OCI-LY7 (cell line): ENCODE measurements at regions not wholly inside any gene's neighbourhood (a gene's known extent, or its start where the extent isn't known, plus 50 kb on each side); places are given as distances from the start of the nearest gene placed in this dataset.

Experiments
- BruUV-seq: library from RNA; stranded (reverse); fragments of 400-500 nt; replicated peaks from 2 replicates; lab custom pipeline; 2021; lab: Mats Ljungman, UMichigan
- CTCF ChIA-PET: fragments of 300-600 bp; sonication (Branson Sonifier 250); formaldehyde crosslinking; loops from one replicate; lab custom pipeline; 2022; ENCODE audit warnings: antibody characterized with exemption; ENCODE audit not compliant: unreplicated experiment; lab: Charles Lee
- POLR2A ChIA-PET: fragments of 300-600 bp; sonication (Branson Sonifier 250); formaldehyde crosslinking; loops from one replicate; lab custom pipeline; 2022; ENCODE audit warnings: antibody characterized with exemption; lab: Charles Lee
- DNase-seq: peaks from one replicate; pipeline ENCODE4 v3.0.0-alpha.2; 2015; ENCODE audit warnings: low spot score
- H2AFZ ChIP-seq: fragments of 200-600 bp; sonication (generic), shearing (Covaris generic); 2 replicates; pipeline ENCODE4 v1.6.1; 2014; ENCODE audit warnings: mild to moderate bottlenecking, antibody characterized with exemption, low read length, moderate library complexity
- H3K27ac ChIP-seq: fragments of 200-600 bp; sonication (generic); 2 replicates; pipeline ENCODE4 v1.5.1; 2014; ENCODE audit warnings: mixed run types, low read depth, mild to moderate bottlenecking, moderate library complexity, low read length, inconsistent platforms; ENCODE audit not compliant: poor library complexity, severe bottlenecking
- H3K36me3 ChIP-seq: fragments of 200-600 bp; sonication (generic); 2 replicates; pipeline ENCODE4 v1.6.1; 2014; ENCODE audit warnings: mild to moderate bottlenecking, antibody characterized with exemption, low read length, moderate library complexity, mixed read lengths; ENCODE audit not compliant: insufficient read depth
- H3K4me1 ChIP-seq: fragments of 200-600 bp; sonication (generic); 2 replicates; pipeline ENCODE4 v1.5.1; 2014; ENCODE audit warnings: mild to moderate bottlenecking, low read length; ENCODE audit not compliant: insufficient read depth, poor library complexity, severe bottlenecking
- H3K4me2 ChIP-seq: fragments of 200-600 bp; sonication (generic); 2 replicates; pipeline ENCODE4 v1.6.1; 2014; ENCODE audit warnings: mild to moderate bottlenecking, low read length
- H3K4me3 ChIP-seq: fragments of 200-600 bp; sonication (generic); 2 replicates; pipeline ENCODE4 v1.5.1; 2014; ENCODE audit warnings: mild to moderate bottlenecking, low read depth, low read length; ENCODE audit not compliant: poor library complexity, severe bottlenecking
- H3K79me2 ChIP-seq: fragments of 200-600 bp; sonication (generic); 2 replicates; pipeline ENCODE4 v1.6.1; 2016; ENCODE audit warnings: low read depth, mild to moderate bottlenecking, low read length, moderate library complexity, mixed read lengths; ENCODE audit not compliant: insufficient read depth
- H3K9me2 ChIP-seq: fragments of 200-600 bp; sonication (generic); 2 replicates; pipeline ENCODE4 v1.6.1; 2016; ENCODE audit warnings: mild to moderate bottlenecking, low read length, mixed read lengths; ENCODE audit not compliant: insufficient read depth
- H3K9me3 ChIP-seq: fragments of 200-600 bp; sonication (generic); 2 replicates; pipeline ENCODE4 v1.6.1; 2014; ENCODE audit warnings: mild to moderate bottlenecking, mixed run types, low read length, mixed read lengths
- H4K20me1 ChIP-seq: fragments of 200-600 bp; sonication (generic); 2 replicates; pipeline ENCODE4 v1.6.1; 2014; ENCODE audit warnings: mild to moderate bottlenecking, antibody characterized with exemption, low read length, moderate library complexity, mixed read lengths; ENCODE audit not compliant: insufficient read depth
- EZH2phosphoT487 ChIP-seq: fragments of 200-600 bp; sonication (generic); IDR thresholded peaks from 2 replicates; pipeline ENCODE4 v1.6.1; 2018; ENCODE audit warnings: low read depth, borderline replicate concordance, mild to moderate bottlenecking, mixed run types, antibody characterized with exemption, low read length, moderate library complexity, mixed read lengths
- intact Hi-C: fragments of 100-400 bp; cut with micrococcal nuclease; formaldehyde crosslinking; loops from one replicate; pipeline ENCODE4 v1.10.0; 2022; ENCODE audit not compliant: unreplicated experiment
- TF ChIP-seq, protein P1 (sequence below): fragments of 200-600 bp; sonication (generic); conservative IDR thresholded peaks from 2 replicates; pipeline ENCODE4 v1.5.1; 2014; ENCODE audit warnings: mild to moderate bottlenecking, antibody characterized with exemption, low read length, moderate library complexity, mixed read lengths

DNA sequence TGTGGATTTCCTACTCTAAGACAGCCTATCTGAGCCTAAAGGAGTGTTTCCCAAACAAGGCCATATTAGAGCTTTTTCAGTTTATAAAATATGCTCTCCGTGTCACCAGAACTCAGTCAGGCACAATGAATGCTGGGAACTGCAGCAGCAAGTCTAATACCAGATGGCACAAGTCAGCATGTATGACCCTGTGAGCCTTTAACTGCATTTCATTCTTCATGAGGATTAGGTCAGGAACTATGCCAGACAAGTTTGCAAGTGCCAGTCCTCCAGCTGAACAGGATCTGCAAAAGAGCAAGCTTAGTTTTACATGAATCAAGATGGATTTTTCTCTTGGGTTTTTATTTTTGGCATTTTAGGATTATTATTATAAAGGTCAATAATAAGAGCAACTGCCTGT is 66.7 kb upstream of the SAMD5 start:
- H3K9me2 ChIP-seq, result no peaks in the 10 kb centered on the region; the same call in 1 of the 2 replicates
- no peaks in the 10 kb centered on the region for H3K4me1 ChIP-seq
- intact Hi-C loops, result no loop called here
- H2AFZ ChIP-seq, result no peak overlapping the region
- no peaks in the 10 kb centered on the region for H3K79me2 ChIP-seq
- no peak overlapping the region for H3K27ac ChIP-seq
- no peaks in the 10 kb centered on the region for H4K20me1 ChIP-seq
- TF ChIP-seq, protein P1, sequence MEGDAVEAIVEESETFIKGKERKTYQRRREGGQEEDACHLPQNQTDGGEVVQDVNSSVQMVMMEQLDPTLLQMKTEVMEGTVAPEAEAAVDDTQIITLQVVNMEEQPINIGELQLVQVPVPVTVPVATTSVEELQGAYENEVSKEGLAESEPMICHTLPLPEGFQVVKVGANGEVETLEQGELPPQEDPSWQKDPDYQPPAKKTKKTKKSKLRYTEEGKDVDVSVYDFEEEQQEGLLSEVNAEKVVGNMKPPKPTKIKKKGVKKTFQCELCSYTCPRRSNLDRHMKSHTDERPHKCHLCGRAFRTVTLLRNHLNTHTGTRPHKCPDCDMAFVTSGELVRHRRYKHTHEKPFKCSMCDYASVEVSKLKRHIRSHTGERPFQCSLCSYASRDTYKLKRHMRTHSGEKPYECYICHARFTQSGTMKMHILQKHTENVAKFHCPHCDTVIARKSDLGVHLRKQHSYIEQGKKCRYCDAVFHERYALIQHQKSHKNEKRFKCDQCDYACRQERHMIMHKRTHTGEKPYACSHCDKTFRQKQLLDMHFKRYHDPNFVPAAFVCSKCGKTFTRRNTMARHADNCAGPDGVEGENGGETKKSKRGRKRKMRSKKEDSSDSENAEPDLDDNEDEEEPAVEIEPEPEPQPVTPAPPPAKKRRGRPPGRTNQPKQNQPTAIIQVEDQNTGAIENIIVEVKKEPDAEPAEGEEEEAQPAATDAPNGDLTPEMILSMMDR, result no peak
- no peak for TF ChIP-seq EZH2phosphoT487
- H3K4me2 ChIP-seq, result no peak overlapping the region
- ChIA-PET CTCF (no interaction called here), POLR2A (no interaction called here)
- no peak for DNase-seq
- no peaks in the 10 kb centered on the region for H3K36me3 ChIP-seq
- BruUV-seq, result no TSS peak
- H3K4me3 ChIP-seq, result no peak overlapping the region
- H3K9me3 ChIP-seq, result no peaks in the 10 kb centered on the region

DNA sequence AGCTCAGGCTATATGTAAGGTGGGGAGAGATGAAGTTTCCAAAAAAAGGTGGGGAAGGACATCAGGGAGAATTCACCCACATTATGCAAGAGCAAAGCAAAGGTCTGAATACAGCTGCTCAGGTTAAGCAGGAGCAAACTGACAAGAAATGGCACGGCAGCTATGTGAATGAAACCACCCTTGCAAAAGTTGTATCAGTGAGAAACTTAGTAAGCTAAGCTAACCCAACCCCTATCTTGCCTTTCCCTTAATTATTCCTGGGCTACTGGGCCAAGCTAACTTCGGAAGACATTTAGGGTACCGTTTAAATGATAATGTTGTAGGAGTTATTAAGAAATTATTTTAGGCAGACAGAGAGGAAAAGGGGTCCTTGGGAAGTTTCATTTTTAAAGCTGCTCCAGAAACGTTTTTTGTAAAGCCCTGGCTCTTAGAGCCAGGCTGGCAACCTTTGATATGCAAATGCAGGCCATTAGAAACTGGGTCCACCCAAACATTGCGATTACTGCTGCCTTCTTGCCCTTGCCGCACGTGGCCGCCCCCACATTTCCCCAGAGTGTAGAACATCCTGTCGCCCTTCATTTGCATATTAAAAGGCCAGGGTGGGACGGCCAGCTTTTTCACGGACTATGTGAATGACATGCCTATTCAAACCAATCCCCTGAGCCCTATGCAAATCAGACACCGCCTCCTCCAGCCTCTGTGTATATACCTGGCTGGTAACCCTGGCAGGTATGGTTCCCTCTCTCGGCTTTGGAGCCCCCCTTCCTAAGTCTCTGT is 60.5 kb upstream of the SAMD5 start:
- DNase-seq, result peak; percentile 9
- no TSS peak for BruUV-seq
- no peaks in the 10 kb centered on the region for H3K9me3 ChIP-seq
- no peaks in the 10 kb centered on the region for H3K36me3 ChIP-seq
- no peaks in the 10 kb centered on the region for H4K20me1 ChIP-seq
- no peaks in the 10 kb centered on the region for H3K4me1 ChIP-seq
- H3K79me2 ChIP-seq, result no peaks in the 10 kb centered on the region
- POLR2A ChIA-PET, result interaction anchor here (0.6 kb wide), 1 partner anchor 629 kb away, joined by 6 read pairs; no protein-coding TSS in a partner anchor
- no peak overlapping the region for H3K27ac ChIP-seq
- TF ChIP-seq, protein P1, result no peak
- TF ChIP-seq EZH2phosphoT487, result no peak
- H2AFZ ChIP-seq, result no peak overlapping the region
- intact Hi-C loops, result no loop called here
- no peaks in the 10 kb centered on the region; the same call in 1 of the 2 replicates for H3K9me2 ChIP-seq
- H3K4me2 ChIP-seq, result no peak overlapping the region
- CTCF ChIA-PET, result no interaction called here
- no peak overlapping the region for H3K4me3 ChIP-seq

GRCh38 chr6:147448775-147449174 is 59.7 kb upstream of the SAMD5 start:
- Histone ChIP-seq H3K4me1 (no peaks in the 10 kb centered on the region), H3K4me3 (no peak overlapping the region), H4K20me1 (no peaks in the 10 kb centered on the region), H3K4me2 (no peak overlapping the region), H3K9me2 (no peaks in the 10 kb centered on the region; the same call in 1 of the 2 replicates), H3K9me3 (no peaks in the 10 kb centered on the region), H3K79me2 (no peaks in the 10 kb centered on the region), H3K27ac (no peak overlapping the region), H2AFZ (no peak overlapping the region), H3K36me3 (no peaks in the 10 kb centered on the region)
- no peak for DNase-seq
- ChIA-PET POLR2A (no interaction called here), CTCF (no interaction called here)
- intact Hi-C loops, result no loop called here
- TF ChIP-seq, protein P1, result no peak
- no peak for TF ChIP-seq EZH2phosphoT487
- BruUV-seq, result no TSS peak
